GM23338 (cell line): ENCODE measurements at regions not wholly inside any gene's neighbourhood (a gene's known extent, or its start where the extent isn't known, plus 50 kb on each side); places are given as distances from the start of the nearest gene placed in this dataset.

Experiments
- CREB1 ChIP-seq: fragments of 250-450 bp; sonication (Bioruptor Pico); IDR thresholded peaks from 2 replicates; pipeline ENCODE4 v1.5.0; 2020; ENCODE audit warnings: low read depth, mild to moderate bottlenecking, moderate library complexity
- EZH2 ChIP-seq: fragments of 200-600 bp; sonication (generic); IDR thresholded peaks from one replicate; pipeline ENCODE4 v1.8.0; 2017; ENCODE audit warnings: antibody characterized with exemption, mild to moderate bottlenecking, low read depth; ENCODE audit not compliant: unreplicated experiment
- EZH2phosphoT487 ChIP-seq: fragments of 200-600 bp; sonication (generic); IDR thresholded peaks from one replicate; pipeline ENCODE4 v1.8.1; 2018; ENCODE audit warnings: antibody characterized with exemption; ENCODE audit not compliant: unreplicated experiment
- POLR2AphosphoS5 ChIP-seq: IDR thresholded peaks from 2 replicates; pipeline ENCODE4 v1.6.1; 2016; ENCODE audit warnings: antibody characterized with exemption, low read depth
- ZNF114 ChIP-seq: fragments of 250-450 bp; sonication (Bioruptor Pico); IDR thresholded peaks from 2 replicates; pipeline ENCODE4 v1.5.0; 2020; ENCODE audit warnings: mild to moderate bottlenecking, moderate library complexity
- TF ChIP-seq, protein P1 (sequence below), 2 experiments: fragments of 200-600 bp in 1 of 2; sonication (generic) in 1 of 2; conservative IDR thresholded peaks; 2 replicates each; pipeline versions ENCODE4 v1.5.1 to v1.6.1; 2016 to 2017; ENCODE audit warnings: antibody characterized with exemption in 2 of 2, low read depth in 2 of 2, mild to moderate bottlenecking in 2 of 2, moderate library complexity in 1 of 2
- TF ChIP-seq, protein P2 (sequence below): IDR thresholded peaks from one replicate; pipeline ENCODE4 v1.6.1; 2018; ENCODE audit warnings: antibody characterized with exemption; ENCODE audit not compliant: unreplicated experiment

DNA sequence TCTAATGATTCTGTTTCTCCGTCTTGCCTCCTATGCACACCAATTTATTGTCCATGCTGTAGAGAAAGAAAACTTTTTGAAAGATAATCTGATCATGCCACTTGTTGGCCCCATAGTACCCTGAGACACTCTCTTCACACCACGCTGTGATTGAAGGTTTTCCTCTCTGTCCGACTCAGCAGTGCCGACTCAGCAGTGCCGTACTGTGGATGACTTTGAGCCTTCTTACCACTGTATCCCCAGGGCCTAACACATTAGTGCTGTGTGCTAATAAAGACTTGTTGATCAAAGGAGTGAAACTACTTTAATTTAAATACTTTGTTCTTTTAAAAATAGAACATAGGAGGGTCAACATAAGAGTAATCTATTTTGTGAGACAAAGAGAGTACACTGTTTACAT lies 429.6 kb downstream of the KLF12 start:
- TF ChIP-seq, protein P1, sequence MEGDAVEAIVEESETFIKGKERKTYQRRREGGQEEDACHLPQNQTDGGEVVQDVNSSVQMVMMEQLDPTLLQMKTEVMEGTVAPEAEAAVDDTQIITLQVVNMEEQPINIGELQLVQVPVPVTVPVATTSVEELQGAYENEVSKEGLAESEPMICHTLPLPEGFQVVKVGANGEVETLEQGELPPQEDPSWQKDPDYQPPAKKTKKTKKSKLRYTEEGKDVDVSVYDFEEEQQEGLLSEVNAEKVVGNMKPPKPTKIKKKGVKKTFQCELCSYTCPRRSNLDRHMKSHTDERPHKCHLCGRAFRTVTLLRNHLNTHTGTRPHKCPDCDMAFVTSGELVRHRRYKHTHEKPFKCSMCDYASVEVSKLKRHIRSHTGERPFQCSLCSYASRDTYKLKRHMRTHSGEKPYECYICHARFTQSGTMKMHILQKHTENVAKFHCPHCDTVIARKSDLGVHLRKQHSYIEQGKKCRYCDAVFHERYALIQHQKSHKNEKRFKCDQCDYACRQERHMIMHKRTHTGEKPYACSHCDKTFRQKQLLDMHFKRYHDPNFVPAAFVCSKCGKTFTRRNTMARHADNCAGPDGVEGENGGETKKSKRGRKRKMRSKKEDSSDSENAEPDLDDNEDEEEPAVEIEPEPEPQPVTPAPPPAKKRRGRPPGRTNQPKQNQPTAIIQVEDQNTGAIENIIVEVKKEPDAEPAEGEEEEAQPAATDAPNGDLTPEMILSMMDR (conservative IDR thresholded peaks at IDR 0.05; ENCODE audit: low read depth in 2 of 2), result no peak
- TF ChIP-seq POLR2AphosphoS5, result no peak
- no peak for TF ChIP-seq EZH2phosphoT487
- TF ChIP-seq EZH2, result no peak
- no peak for TF ChIP-seq ZNF114 (CRISPR knock-in tag)
- TF ChIP-seq, protein P2, sequence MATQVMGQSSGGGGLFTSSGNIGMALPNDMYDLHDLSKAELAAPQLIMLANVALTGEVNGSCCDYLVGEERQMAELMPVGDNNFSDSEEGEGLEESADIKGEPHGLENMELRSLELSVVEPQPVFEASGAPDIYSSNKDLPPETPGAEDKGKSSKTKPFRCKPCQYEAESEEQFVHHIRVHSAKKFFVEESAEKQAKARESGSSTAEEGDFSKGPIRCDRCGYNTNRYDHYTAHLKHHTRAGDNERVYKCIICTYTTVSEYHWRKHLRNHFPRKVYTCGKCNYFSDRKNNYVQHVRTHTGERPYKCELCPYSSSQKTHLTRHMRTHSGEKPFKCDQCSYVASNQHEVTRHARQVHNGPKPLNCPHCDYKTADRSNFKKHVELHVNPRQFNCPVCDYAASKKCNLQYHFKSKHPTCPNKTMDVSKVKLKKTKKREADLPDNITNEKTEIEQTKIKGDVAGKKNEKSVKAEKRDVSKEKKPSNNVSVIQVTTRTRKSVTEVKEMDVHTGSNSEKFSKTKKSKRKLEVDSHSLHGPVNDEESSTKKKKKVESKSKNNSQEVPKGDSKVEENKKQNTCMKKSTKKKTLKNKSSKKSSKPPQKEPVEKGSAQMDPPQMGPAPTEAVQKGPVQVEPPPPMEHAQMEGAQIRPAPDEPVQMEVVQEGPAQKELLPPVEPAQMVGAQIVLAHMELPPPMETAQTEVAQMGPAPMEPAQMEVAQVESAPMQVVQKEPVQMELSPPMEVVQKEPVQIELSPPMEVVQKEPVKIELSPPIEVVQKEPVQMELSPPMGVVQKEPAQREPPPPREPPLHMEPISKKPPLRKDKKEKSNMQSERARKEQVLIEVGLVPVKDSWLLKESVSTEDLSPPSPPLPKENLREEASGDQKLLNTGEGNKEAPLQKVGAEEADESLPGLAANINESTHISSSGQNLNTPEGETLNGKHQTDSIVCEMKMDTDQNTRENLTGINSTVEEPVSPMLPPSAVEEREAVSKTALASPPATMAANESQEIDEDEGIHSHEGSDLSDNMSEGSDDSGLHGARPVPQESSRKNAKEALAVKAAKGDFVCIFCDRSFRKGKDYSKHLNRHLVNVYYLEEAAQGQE, result no peak
- no peak for TF ChIP-seq CREB1 (CRISPR knock-in tag)
